AG10803 (cell line): ENCODE measurements at regions not wholly inside any gene's neighbourhood (a gene's known extent, or its start where the extent isn't known, plus 50 kb on each side); places are given as distances from the start of the nearest gene placed in this dataset.
A peak's percentile ranks its signal among the peaks of the same experiment; 100 is the strongest.

ENCODE experiments used
- DNase-seq: peaks from one replicate; pipeline ENCODE4 v3.0.0; 2010; ENCODE audit warnings: low read depth
- H3K4me3 ChIP-seq: 2 replicates; pipeline ENCODE4 v1.5.1; 2011; ENCODE audit warnings: mild to moderate bottlenecking, low read length, control low read depth
- CTCF ChIP-seq: conservative IDR thresholded peaks from 2 replicates; pipeline ENCODE4 v1.5.1; 2011; ENCODE audit warnings: mild to moderate bottlenecking, low read length, control low read depth, inconsistent platforms

GRCh38 chr4:54823616-54824015 is 165.9 kb downstream of the KIT start:
- TF ChIP-seq CTCF: no peak
- DNase-seq: no peak
- no peak overlapping the region for H3K4me3 ChIP-seq

- TF ChIP-seq CTCF: no peak
- no peak overlapping the region for H3K4me3 ChIP-seq
- no peak for DNase-seq
Observed at GRCh38 chr4:54819034-54819433, 161.3 kb downstream of the KIT start.

DNA sequence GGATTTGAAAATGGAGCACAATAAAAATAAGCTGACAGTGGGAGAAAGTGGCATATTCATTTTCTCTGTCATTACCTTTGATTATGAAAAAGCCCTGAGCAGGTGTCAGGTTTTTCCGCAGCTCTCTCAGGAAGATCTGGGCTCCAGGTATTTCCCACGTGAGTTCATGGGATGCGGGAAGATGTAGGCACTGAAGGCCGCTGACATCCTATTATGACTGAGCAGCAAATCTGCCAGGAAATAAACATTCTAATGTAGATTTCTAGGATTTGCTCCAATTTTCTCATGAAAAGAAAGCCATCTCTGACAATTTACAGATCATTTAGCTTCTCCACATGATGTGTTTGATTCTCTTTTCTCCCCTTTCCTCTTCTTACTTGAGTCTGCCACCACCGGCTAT is 160.7 kb downstream of the KIT start:
- no peak for DNase-seq
- H3K4me3 ChIP-seq: no peak overlapping the region
- no peak for TF ChIP-seq CTCF

DNA sequence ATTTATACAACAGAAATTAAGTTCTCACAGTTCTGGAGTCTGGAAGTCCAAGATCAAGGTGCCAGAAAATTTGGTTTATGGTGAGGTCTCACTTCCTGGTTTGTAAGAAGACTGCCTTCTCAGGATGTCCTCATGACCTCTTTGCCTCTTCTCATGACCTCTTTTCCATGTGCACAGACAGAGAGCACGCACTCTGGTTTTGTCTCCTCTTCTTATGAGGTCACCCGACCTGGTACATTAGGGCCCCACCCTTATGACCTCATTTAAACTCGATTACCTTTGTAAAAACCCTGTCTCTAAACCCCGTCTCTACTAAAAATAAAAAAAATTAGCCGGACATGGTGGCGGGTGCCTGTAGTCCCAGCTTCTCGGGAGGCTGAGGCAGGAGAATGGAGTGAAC is 155.9 kb downstream of the KIT start:
- DNase-seq: no peak
- TF ChIP-seq CTCF: no peak
- no peak overlapping the region for H3K4me3 ChIP-seq

GRCh38 chr4:54806351-54806750 is 148.6 kb downstream of the KIT start:
- TF ChIP-seq CTCF: no peak
- H3K4me3 ChIP-seq: no peak overlapping the region
- no peak for DNase-seq

DNA sequence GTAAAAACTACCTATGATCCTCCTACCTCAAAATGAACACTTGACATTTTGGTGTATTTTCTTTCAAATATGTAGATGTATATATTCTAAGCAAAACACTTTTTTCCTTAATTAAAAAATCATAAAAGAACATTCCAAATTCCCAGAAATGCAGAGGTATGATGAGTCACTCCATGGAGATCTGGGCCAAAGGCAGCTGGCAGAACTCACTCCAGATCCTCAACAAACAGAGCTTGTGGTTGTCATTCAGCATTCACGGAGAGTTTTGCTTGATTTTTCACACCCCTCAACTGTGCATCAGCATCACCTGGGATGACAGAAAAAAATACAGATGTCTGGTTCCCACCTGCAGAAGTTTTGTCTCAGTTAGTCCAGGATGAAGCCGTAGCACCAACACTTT is 144.6 kb downstream of the KIT start:
- DNase-seq: peak; percentile 32
- H3K4me3 ChIP-seq: no peak overlapping the region
- TF ChIP-seq CTCF: no peak

DNA sequence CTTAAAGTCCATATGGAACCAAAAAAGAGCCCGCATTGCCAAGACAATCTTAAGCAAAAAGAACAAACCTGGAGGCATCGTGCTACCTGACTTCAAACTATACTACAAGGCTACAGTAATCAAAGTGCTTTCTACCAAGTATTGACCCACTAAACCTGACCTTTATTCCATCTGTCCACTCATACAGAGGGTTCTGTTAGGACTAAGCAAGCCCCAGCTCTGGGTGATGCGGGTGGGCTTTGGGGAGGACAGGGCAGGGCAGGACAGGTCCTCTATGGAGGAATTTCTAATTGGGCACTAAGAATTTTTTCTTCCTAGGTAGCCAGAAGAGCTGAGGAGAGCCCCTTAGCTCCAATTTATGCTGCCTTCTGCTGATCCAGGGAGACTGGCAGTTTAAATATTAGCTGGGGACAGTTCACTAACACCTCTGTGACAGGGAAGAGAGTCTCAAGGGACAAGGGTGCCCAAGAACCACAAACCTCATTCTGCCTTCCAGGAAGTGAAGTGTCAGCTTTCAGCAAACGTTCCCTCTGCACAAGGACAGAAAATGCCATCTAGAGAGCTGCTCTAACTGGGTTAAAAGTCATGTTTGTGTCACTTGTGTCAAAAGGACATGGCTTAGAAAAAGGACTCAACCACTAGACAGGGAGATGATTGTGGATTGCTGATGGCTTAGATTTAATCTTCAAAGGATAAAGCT is 143.2 kb downstream of the KIT start:
- H3K4me3 ChIP-seq: no peak overlapping the region
- TF ChIP-seq CTCF: no peak
- DNase-seq: no peak
